ENCODE measurements at regions not wholly inside any gene's neighbourhood (a gene's known extent, or its start where the extent isn't known, plus 50 kb on each side); places are given as distances from the start of the nearest gene placed in this dataset.

DNA sequence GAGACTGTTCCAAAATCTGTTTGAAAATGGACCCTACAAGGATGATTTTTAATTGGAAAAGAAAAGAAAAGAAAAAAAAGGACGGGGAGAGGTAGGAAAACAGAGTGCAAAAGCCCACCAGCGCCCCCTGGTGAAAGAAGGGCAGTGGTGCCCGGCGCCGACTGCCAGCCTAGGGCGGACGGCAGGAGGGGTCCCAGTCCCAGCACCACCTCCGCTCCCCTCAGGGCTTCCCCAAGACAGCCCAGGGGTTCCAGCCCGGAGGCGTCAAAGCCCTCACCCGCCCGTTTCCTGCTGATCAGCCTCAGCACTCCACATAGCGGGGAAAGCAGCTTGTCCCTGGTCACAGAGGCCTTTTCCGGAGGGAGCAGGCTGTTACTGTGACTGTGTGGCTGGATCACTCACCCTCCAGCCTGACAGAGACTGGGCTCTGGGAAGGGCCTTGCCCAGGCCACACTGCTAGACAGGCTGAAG, 213.9 kb downstream of the TFCP2L1 start (continued):
- TF ChIP-seq IRF1 (CRISPR knock-in tag; IDR thresholded peaks at IDR 0.05; ENCODE audit: low read depth) (no peak), CENPBD1 (CRISPR knock-in tag; IDR thresholded peaks at IDR 0.05; ENCODE audit: borderline replicate concordance, low read depth) (no peak), ZNF589 (CRISPR knock-in tag; conservative IDR thresholded peaks at IDR 0.05) (no peak), SNRNP70 (IDR thresholded peaks at IDR 0.05; ENCODE audit: low read depth, low read length) (no peak), ZNF225 (CRISPR knock-in tag; IDR thresholded peaks at IDR 0.05) (0 out of 2 replicates have a peak, but pooled peaks have one; percentile 54), STAG1 (CRISPR knock-in tag; IDR thresholded peaks at IDR 0.05) (peak; percentile 85), ZNF549 (CRISPR knock-in tag; IDR thresholded peaks at IDR 0.05) (no peak), MED1 (CRISPR knock-in tag; IDR thresholded peaks at IDR 0.05) (no peak), MZF1 (CRISPR knock-in tag; IDR thresholded peaks at IDR 0.05; ENCODE audit: borderline replicate concordance) (no peak), HOXA3 (CRISPR knock-in tag; IDR thresholded peaks at IDR 0.05) (no peak), MIER3 (CRISPR knock-in tag; IDR thresholded peaks at IDR 0.05; ENCODE audit: borderline replicate concordance) (no peak), POLR2A (IDR thresholded peaks at IDR 0.05; ENCODE audit: insufficient read depth in 1 of 2, low read depth in 2 of 2, low read length in 2 of 2) (no peak), KLF15 (CRISPR knock-in tag; IDR thresholded peaks at IDR 0.05; ENCODE audit: borderline replicate concordance) (no peak), NFKB2 (CRISPR knock-in tag; IDR thresholded peaks at IDR 0.05; ENCODE audit: borderline replicate concordance) (no peak), ARID2 (CRISPR knock-in tag; IDR thresholded peaks at IDR 0.05; ENCODE audit: borderline replicate concordance) (no peak), ZNF605 (CRISPR knock-in tag; IDR thresholded peaks at IDR 0.05) (no peak), KMT2B (CRISPR knock-in tag; IDR thresholded peaks at IDR 0.05) (no peak)
- TF ChIP-seq, protein P1, sequence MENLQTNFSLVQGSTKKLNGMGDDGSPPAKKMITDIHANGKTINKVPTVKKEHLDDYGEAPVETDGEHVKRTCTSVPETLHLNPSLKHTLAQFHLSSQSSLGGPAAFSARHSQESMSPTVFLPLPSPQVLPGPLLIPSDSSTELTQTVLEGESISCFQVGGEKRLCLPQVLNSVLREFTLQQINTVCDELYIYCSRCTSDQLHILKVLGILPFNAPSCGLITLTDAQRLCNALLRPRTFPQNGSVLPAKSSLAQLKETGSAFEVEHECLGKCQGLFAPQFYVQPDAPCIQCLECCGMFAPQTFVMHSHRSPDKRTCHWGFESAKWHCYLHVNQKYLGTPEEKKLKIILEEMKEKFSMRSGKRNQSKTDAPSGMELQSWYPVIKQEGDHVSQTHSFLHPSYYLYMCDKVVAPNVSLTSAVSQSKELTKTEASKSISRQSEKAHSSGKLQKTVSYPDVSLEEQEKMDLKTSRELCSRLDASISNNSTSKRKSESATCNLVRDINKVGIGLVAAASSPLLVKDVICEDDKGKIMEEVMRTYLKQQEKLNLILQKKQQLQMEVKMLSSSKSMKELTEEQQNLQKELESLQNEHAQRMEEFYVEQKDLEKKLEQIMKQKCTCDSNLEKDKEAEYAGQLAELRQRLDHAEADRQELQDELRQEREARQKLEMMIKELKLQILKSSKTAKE (CRISPR knock-in tag; IDR thresholded peaks at IDR 0.05; ENCODE audit: borderline replicate concordance): no peak
- TF ChIP-seq, protein P2, sequence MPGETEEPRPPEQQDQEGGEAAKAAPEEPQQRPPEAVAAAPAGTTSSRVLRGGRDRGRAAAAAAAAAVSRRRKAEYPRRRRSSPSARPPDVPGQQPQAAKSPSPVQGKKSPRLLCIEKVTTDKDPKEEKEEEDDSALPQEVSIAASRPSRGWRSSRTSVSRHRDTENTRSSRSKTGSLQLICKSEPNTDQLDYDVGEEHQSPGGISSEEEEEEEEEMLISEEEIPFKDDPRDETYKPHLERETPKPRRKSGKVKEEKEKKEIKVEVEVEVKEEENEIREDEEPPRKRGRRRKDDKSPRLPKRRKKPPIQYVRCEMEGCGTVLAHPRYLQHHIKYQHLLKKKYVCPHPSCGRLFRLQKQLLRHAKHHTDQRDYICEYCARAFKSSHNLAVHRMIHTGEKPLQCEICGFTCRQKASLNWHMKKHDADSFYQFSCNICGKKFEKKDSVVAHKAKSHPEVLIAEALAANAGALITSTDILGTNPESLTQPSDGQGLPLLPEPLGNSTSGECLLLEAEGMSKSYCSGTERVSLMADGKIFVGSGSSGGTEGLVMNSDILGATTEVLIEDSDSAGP (CRISPR knock-in tag; IDR thresholded peaks at IDR 0.05; ENCODE audit: borderline replicate concordance): peak; percentile 29; the same call in 1 of the 2 replicates
- TF ChIP-seq, protein P3, sequence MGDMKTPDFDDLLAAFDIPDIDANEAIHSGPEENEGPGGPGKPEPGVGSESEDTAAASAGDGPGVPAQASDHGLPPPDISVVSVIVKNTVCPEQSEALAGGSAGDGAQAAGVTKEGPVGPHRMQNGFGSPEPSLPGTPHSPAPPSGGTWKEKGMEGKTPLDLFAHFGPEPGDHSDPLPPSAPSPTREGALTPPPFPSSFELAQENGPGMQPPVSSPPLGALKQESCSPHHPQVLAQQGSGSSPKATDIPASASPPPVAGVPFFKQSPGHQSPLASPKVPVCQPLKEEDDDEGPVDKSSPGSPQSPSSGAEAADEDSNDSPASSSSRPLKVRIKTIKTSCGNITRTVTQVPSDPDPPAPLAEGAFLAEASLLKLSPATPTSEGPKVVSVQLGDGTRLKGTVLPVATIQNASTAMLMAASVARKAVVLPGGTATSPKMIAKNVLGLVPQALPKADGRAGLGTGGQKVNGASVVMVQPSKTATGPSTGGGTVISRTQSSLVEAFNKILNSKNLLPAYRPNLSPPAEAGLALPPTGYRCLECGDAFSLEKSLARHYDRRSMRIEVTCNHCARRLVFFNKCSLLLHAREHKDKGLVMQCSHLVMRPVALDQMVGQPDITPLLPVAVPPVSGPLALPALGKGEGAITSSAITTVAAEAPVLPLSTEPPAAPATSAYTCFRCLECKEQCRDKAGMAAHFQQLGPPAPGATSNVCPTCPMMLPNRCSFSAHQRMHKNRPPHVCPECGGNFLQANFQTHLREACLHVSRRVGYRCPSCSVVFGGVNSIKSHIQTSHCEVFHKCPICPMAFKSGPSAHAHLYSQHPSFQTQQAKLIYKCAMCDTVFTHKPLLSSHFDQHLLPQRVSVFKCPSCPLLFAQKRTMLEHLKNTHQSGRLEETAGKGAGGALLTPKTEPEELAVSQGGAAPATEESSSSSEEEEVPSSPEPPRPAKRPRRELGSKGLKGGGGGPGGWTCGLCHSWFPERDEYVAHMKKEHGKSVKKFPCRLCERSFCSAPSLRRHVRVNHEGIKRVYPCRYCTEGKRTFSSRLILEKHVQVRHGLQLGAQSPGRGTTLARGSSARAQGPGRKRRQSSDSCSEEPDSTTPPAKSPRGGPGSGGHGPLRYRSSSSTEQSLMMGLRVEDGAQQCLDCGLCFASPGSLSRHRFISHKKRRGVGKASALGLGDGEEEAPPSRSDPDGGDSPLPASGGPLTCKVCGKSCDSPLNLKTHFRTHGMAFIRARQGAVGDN (CRISPR knock-in tag; IDR thresholded peaks at IDR 0.05): peak; percentile 23; the same call in 1 of the 2 replicates
- TF ChIP-seq, protein P4, sequence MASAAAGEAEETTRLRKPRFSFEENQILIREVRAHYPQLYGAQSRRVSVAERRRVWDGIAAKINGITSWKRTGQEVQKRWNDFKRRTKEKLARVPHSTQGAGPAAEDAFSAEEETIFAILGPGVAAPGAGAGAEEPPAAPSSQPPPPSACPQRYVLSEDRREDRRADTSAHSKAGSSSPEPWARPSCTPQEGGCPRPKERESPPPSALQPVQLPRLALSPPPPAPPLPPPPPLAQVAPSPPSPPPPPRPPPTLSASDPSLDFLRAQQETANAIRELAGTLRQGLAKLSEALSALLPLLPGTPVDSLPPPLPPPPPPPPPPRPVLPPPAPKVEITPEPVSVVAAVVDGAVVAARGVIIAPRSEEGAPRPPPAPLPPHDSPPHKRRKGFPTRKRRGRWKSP (CRISPR knock-in tag; IDR thresholded peaks at IDR 0.05): no peak

Measured in HepG2 (cell line).